Astrocyte (in vitro differentiated cells and primary cell): ENCODE measurements at regions not wholly inside any gene's neighbourhood (a gene's known extent, or its start where the extent isn't known, plus 50 kb on each side); places are given as distances from the start of the nearest gene placed in this dataset.

Source experiments
- DNase-seq: peaks from one replicate; pipeline ENCODE4 v3.0.0-alpha.2; 2010; ENCODE audit warnings: low read depth
- FAIRE-seq: peaks from 2 replicates; lab custom pipeline; 2011; peaks lifted over from hg19 to GRCh38; lab: Jason Lieb, UNC
- H2AFZ ChIP-seq: 2 replicates; pipeline ENCODE4 v1.6.0; 2012; ENCODE audit warnings: low read depth, low read length, inconsistent platforms
- H3K27ac ChIP-seq: 2 replicates; pipeline ENCODE4 v1.5.1; 2011; ENCODE audit warnings: low read depth, low read length, inconsistent platforms
- H3K27me3 ChIP-seq: 2 replicates; pipeline ENCODE4 v1.6.0; 2011; ENCODE audit warnings: low read length, inconsistent platforms; ENCODE audit not compliant: insufficient read depth
- H3K36me3 ChIP-seq: 2 replicates; pipeline ENCODE4 v1.5.1; 2011; ENCODE audit warnings: low read length, inconsistent platforms; ENCODE audit not compliant: insufficient read depth
- H3K4me1 ChIP-seq: 2 replicates; pipeline ENCODE4 v1.5.1; 2011; ENCODE audit warnings: low read length, inconsistent platforms; ENCODE audit not compliant: insufficient read depth
- H3K4me2 ChIP-seq: 2 replicates; pipeline ENCODE4 v1.6.0; 2012; ENCODE audit warnings: low read length, inconsistent platforms
- H3K4me3 ChIP-seq: 2 replicates; pipeline ENCODE4 v1.5.1; 2011; ENCODE audit warnings: low read depth, mild to moderate bottlenecking, low read length, inconsistent platforms; ENCODE audit not compliant: insufficient read depth
- H3K79me2 ChIP-seq: 2 replicates; pipeline ENCODE4 v1.6.0; 2012; ENCODE audit warnings: mild to moderate bottlenecking, low read length, inconsistent platforms; ENCODE audit not compliant: insufficient read depth
- H3K9ac ChIP-seq: 2 replicates; pipeline ENCODE4 v1.6.0; 2012; ENCODE audit warnings: mild to moderate bottlenecking, low read length, inconsistent platforms
- H3K9me3 ChIP-seq: 2 replicates; pipeline ENCODE4 v1.5.1; 2012; ENCODE audit warnings: low read depth, mild to moderate bottlenecking, low read length, inconsistent platforms; ENCODE audit not compliant: insufficient read depth
- H4K20me1 ChIP-seq: 2 replicates; pipeline ENCODE4 v1.6.0; 2012; ENCODE audit warnings: low read length, inconsistent platforms; ENCODE audit not compliant: insufficient read depth
- H3K27ac Mint-ChIP-seq: one replicate; pipeline ENCODE4 v1.8.0; 2021; ENCODE audit warnings: mild to moderate bottlenecking, mixed read lengths; ENCODE audit not compliant: unreplicated experiment
- H3K27me3 Mint-ChIP-seq: one replicate; pipeline ENCODE4 v1.8.0; 2021; ENCODE audit warnings: low read depth, mixed read lengths; ENCODE audit not compliant: unreplicated experiment
- H3K36me3 Mint-ChIP-seq: one replicate; pipeline ENCODE4 v1.8.0; 2021; ENCODE audit warnings: low read depth, mixed read lengths; ENCODE audit not compliant: unreplicated experiment
- H3K4me1 Mint-ChIP-seq: one replicate; pipeline ENCODE4 v1.8.0; 2021; ENCODE audit warnings: low read depth, mixed read lengths; ENCODE audit not compliant: unreplicated experiment
- H3K4me3 Mint-ChIP-seq: one replicate; pipeline ENCODE4 v1.8.0; 2021; ENCODE audit warnings: mild to moderate bottlenecking, moderate library complexity, mixed read lengths; ENCODE audit not compliant: unreplicated experiment
- H3K9me3 Mint-ChIP-seq: one replicate; pipeline ENCODE4 v1.8.0; 2021; ENCODE audit warnings: mild to moderate bottlenecking, mixed read lengths; ENCODE audit not compliant: unreplicated experiment
- EZH2 ChIP-seq: IDR thresholded peaks from 2 replicates; pipeline ENCODE4 v1.6.1; 2012; ENCODE audit warnings: mild to moderate bottlenecking, low read length, inconsistent platforms; ENCODE audit not compliant: insufficient read depth
- TF ChIP-seq, protein P1 (sequence below): IDR thresholded peaks from 2 replicates; pipeline ENCODE4 v1.5.1; 2011; ENCODE audit warnings: low read depth, mild to moderate bottlenecking, inconsistent platforms, low read length, moderate library complexity; ENCODE audit not compliant: insufficient read depth

DNA sequence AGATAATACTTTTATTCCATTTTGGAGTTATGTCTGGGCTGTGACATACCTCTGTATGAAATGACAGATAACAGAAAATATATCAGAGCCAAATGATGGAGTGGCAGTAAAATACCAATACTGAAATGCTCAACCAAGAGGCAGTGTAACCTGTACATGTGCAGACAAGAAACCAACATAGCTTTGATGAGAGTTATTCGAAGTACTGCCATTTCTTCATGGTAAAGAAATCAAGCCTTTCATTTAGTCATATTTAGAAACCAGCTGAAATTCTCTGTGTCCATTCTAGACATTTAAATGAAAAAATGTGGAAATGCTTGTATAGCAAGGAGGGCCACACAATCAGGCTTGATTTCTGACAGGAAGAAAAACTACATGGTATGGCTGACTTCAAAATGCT is 127.1 kb upstream of the PTPRZ1 start:
- peaks cover 2% of the 10 kb centered on the region for H3K9me3 Mint-ChIP-seq
- H3K27ac ChIP-seq: no peak overlapping the region

GRCh38 chr7:121744877-121745276 is 128.1 kb upstream of the PTPRZ1 start:
- Mint-ChIP-seq H3K4me1 (no peaks in the 10 kb centered on the region), H3K9me3 (peaks cover 2% of the 10 kb centered on the region), H3K27me3 (no peaks in the 10 kb centered on the region), H3K27ac (no peak overlapping the region), H3K4me3 (no peak overlapping the region), H3K36me3 (no peaks in the 10 kb centered on the region)
- Histone ChIP-seq H3K4me1 (no peaks in the 10 kb centered on the region), H4K20me1 (no peaks in the 10 kb centered on the region), H3K4me3 (no peak overlapping the region), H2AFZ (no peak overlapping the region), H3K27me3 (no peaks in the 10 kb centered on the region), H3K79me2 (no peaks in the 10 kb centered on the region), H3K36me3 (no peaks in the 10 kb centered on the region), H3K9me3 (no peaks in the 10 kb centered on the region), H3K9ac (no peak overlapping the region), H3K27ac (no peak overlapping the region), H3K4me2 (no peak overlapping the region)
- TF ChIP-seq EZH2: no peak
- TF ChIP-seq, protein P1, sequence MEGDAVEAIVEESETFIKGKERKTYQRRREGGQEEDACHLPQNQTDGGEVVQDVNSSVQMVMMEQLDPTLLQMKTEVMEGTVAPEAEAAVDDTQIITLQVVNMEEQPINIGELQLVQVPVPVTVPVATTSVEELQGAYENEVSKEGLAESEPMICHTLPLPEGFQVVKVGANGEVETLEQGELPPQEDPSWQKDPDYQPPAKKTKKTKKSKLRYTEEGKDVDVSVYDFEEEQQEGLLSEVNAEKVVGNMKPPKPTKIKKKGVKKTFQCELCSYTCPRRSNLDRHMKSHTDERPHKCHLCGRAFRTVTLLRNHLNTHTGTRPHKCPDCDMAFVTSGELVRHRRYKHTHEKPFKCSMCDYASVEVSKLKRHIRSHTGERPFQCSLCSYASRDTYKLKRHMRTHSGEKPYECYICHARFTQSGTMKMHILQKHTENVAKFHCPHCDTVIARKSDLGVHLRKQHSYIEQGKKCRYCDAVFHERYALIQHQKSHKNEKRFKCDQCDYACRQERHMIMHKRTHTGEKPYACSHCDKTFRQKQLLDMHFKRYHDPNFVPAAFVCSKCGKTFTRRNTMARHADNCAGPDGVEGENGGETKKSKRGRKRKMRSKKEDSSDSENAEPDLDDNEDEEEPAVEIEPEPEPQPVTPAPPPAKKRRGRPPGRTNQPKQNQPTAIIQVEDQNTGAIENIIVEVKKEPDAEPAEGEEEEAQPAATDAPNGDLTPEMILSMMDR: no peak
- DNase-seq: no peak
- no peak for FAIRE-seq

More for the DNA sequence above, 127.1 kb upstream of the PTPRZ1 start:
- Mint-ChIP-seq H3K27ac (no peak overlapping the region), H3K4me3 (no peak overlapping the region), H3K36me3 (no peaks in the 10 kb centered on the region), H3K27me3 (no peaks in the 10 kb centered on the region), H3K4me1 (no peaks in the 10 kb centered on the region)
- Histone ChIP-seq H3K4me3 (no peak overlapping the region), H4K20me1 (no peaks in the 10 kb centered on the region), H2AFZ (no peak overlapping the region), H3K9me3 (no peaks in the 10 kb centered on the region), H3K4me1 (no peaks in the 10 kb centered on the region), H3K9ac (no peak overlapping the region), H3K4me2 (no peak overlapping the region), H3K79me2 (no peaks in the 10 kb centered on the region), H3K36me3 (no peaks in the 10 kb centered on the region), H3K27me3 (no peaks in the 10 kb centered on the region)
- TF ChIP-seq EZH2: no peak
- TF ChIP-seq, protein P1: no peak
- DNase-seq (no peak), FAIRE-seq (no peak)

DNA sequence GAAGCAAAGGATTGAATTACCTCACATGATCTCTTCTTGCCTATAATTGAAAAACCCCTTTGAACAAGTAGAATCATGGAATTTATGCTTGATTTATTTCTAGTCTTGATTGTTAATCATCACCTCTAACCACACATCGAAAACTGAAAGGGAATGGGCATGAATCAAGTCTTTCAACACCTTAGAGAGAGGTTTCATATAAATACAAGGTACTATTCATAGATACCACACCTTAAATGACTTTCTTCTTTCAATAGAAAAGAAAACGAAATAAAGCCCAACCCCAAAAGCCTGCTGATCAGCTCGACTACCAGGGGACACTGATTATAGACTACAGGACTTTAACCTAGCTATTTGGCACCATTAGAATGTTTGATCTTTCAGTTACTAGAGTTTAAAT is 128.6 kb upstream of the PTPRZ1 start:
- no peaks in the 10 kb centered on the region for H3K9me3 ChIP-seq
- Mint-ChIP-seq H3K4me1 (peaks cover 2% of the 10 kb centered on the region), H3K36me3 (no peaks in the 10 kb centered on the region), H3K4me3 (no peak overlapping the region), H3K27me3 (no peaks in the 10 kb centered on the region), H3K27ac (no peak overlapping the region), H3K9me3 (peaks cover 2% of the 10 kb centered on the region)
- H3K36me3 ChIP-seq: no peaks in the 10 kb centered on the region
- H3K9ac ChIP-seq: no peak overlapping the region
- H3K4me3 ChIP-seq: no peak overlapping the region
- H3K4me1 ChIP-seq: no peaks in the 10 kb centered on the region
- no peaks in the 10 kb centered on the region for H3K79me2 ChIP-seq
- H3K4me2 ChIP-seq: no peak overlapping the region
- H3K27ac ChIP-seq: no peak overlapping the region
- H3K27me3 ChIP-seq: no peaks in the 10 kb centered on the region
- no peak for TF ChIP-seq EZH2
- TF ChIP-seq, protein P1: no peak
- no peaks in the 10 kb centered on the region for H4K20me1 ChIP-seq
- FAIRE-seq (no peak), DNase-seq (no peak)
- no peak overlapping the region for H2AFZ ChIP-seq
